HCT116 (cell line): ENCODE measurements at regions not wholly inside any gene's neighbourhood (a gene's known extent, or its start where the extent isn't known, plus 50 kb on each side); places are given as distances from the start of the nearest gene placed in this dataset.

ENCODE experiments used
- ATAC-seq: fragments of 200-7000 bp; cut with Tn5 transposase; 2 replicates; pipeline ENCODE4 v1.9.1; 2020; ENCODE audit warnings: mild to moderate bottlenecking, moderate library complexity
- BruUV-seq: library from RNA; stranded (reverse); fragments of 400-500 nt; replicated peaks from 2 replicates; lab custom pipeline; 2021; lab: Mats Ljungman, UMichigan
- CTCF ChIA-PET: fragments of 300-600 bp; sonication (Branson Sonifier 250); formaldehyde crosslinking; loops from one replicate; lab custom pipeline; 2021; ENCODE audit warnings: antibody characterized with exemption; lab: Charles Lee
- POLR2A ChIA-PET: fragments of 300-600, 350-600 bp; sonication (Branson Sonifier 250); formaldehyde crosslinking; loops from one replicate; lab custom pipeline; 2021; ENCODE audit warnings: antibody characterized with exemption; lab: Charles Lee
- RAD21 ChIA-PET, 2 experiments: fragments of 300-600 bp; sonication (Branson Sonifier 250); formaldehyde crosslinking; loops; one replicate each; lab custom pipeline; 2023; ENCODE audit warnings: low total read pairs in 2 of 2; ENCODE audit not compliant: uncharacterized antibody in 2 of 2, unreplicated experiment in 2 of 2, low non-redundant PET in 1 of 2; lab: Charles Lee
- DNase-seq: peaks from one replicate; pipeline ENCODE4 v3.0.0-alpha.2; 2010; ENCODE audit warnings: low read depth, low spot score
- H2AFZ ChIP-seq: fragments of 200-600 bp; shearing (Covaris generic), sonication (generic); 2 replicates; pipeline ENCODE4 v1.6.1; 2017; ENCODE audit warnings: low read depth, mixed run types, mixed read lengths, antibody characterized with exemption, low read length; ENCODE audit not compliant: poor library complexity, severe bottlenecking
- H3K27ac ChIP-seq: 2 replicates; pipeline ENCODE4 v1.5.1; 2012; ENCODE audit warnings: low read depth, low read length
- H3K27me3 ChIP-seq: fragments of 200-600 bp; sonication (generic); 2 replicates; pipeline ENCODE4 v1.6.1; 2016; ENCODE audit warnings: mixed run types, low read length, mixed read lengths; ENCODE audit not compliant: insufficient read depth
- H3K36me3 ChIP-seq, 2 experiments: fragments of 200-500 bp in 1 of 2; fragments of 200-600 bp in 1 of 2; sonication (Bioruptor generic) in 1 of 2; sonication (generic) in 1 of 2; 2 replicates each; pipeline versions ENCODE4 v1.5.1 to v1.6.1; 2014 to 2016; ENCODE audit warnings: low read length in 2 of 2, inconsistent platforms in 1 of 2, mixed read lengths in 1 of 2, mixed run types in 1 of 2; ENCODE audit not compliant: insufficient read depth in 2 of 2, control insufficient read depth in 1 of 2
- H3K4me1 ChIP-seq, 2 experiments: fragments of 200-600 bp in 1 of 2; sonication (generic) in 1 of 2; 2 replicates each; pipeline versions ENCODE4 v1.5.1 to v1.6.1; 2012 to 2017; ENCODE audit warnings: low read length in 2 of 2, inconsistent platforms in 1 of 2, mild to moderate bottlenecking in 1 of 2, mixed read lengths in 1 of 2, mixed run types in 1 of 2, moderate library complexity in 1 of 2; ENCODE audit not compliant: insufficient read depth in 2 of 2, control insufficient read depth in 1 of 2
- H3K4me2 ChIP-seq: fragments of 200-600 bp; sonication (generic); 2 replicates; pipeline ENCODE4 v1.6.1; 2017; ENCODE audit warnings: mixed run types, low read length, mixed read lengths
- H3K4me3 ChIP-seq, 2 experiments: fragments of 200-600 bp in 1 of 2; sonication (generic) in 1 of 2; replicated peaks in 1 of 2; 2 replicates each; pipeline ENCODE4 v1.5.1; 2011 to 2016; ENCODE audit warnings: low read length in 2 of 2, control low read depth in 1 of 2, low read depth in 1 of 2, mild to moderate bottlenecking in 1 of 2, mixed read lengths in 1 of 2, mixed run types in 1 of 2
- H3K79me2 ChIP-seq: fragments of 200-600 bp; sonication (generic); 2 replicates; pipeline ENCODE4 v1.6.1; 2017; ENCODE audit warnings: mild to moderate bottlenecking, mixed run types, low read length, moderate library complexity, mixed read lengths; ENCODE audit not compliant: insufficient read depth
- H3K9ac ChIP-seq: fragments of 200-600 bp; sonication (generic); 2 replicates; pipeline ENCODE4 v1.6.1; 2016; ENCODE audit warnings: low read length, mixed read lengths
- H3K9me2 ChIP-seq: fragments of 200-600 bp; sonication (generic), shearing (Covaris generic); 2 replicates; pipeline ENCODE4 v1.6.1; 2017; ENCODE audit warnings: mixed run types, mild to moderate bottlenecking, moderate library complexity; ENCODE audit not compliant: insufficient read depth
- H3K9me3 ChIP-seq, 2 experiments: fragments of 200-500 bp in 1 of 2; fragments of 200-600 bp in 1 of 2; sonication (Bioruptor generic) in 1 of 2; sonication (generic) in 1 of 2; 2 replicates each; pipeline ENCODE4 v1.6.1; 2014 to 2017; ENCODE audit warnings: low read length in 2 of 2, mixed read lengths in 2 of 2, inconsistent platforms in 1 of 2, low read depth in 1 of 2, mild to moderate bottlenecking in 1 of 2, mixed run types in 1 of 2, moderate library complexity in 1 of 2; ENCODE audit not compliant: control insufficient read depth in 1 of 2, insufficient read depth in 1 of 2
- H4K20me1 ChIP-seq: fragments of 200-600 bp; sonication (generic), shearing (Covaris generic); 2 replicates; pipeline ENCODE4 v1.6.1; 2017; ENCODE audit warnings: mixed run types, mild to moderate bottlenecking, moderate library complexity; ENCODE audit not compliant: insufficient read depth
- ATF3 ChIP-seq: IDR thresholded peaks from 2 replicates; pipeline ENCODE4 v1.6.1; 2012
- CEBPB ChIP-seq: IDR thresholded peaks from 2 replicates; pipeline ENCODE4 v1.6.1; 2012; ENCODE audit warnings: low read depth
- CTCF ChIP-seq, 3 experiments: fragments of 200-600 bp in 1 of 3; sonication (generic) in 1 of 3; IDR thresholded peaks in 2 of 3; conservative IDR thresholded peaks in 1 of 3; 2 replicates each; pipeline ENCODE4 v1.5.1; 2012 to 2017; ENCODE audit warnings: low read depth in 2 of 3, low read length in 2 of 3, antibody characterized with exemption in 1 of 3, borderline replicate concordance in 1 of 3, control low read depth in 1 of 3, mild to moderate bottlenecking in 1 of 3, mixed read lengths in 1 of 3, mixed run types in 1 of 3, moderate library complexity in 1 of 3; ENCODE audit not compliant: insufficient read depth in 1 of 3
- EGR1 ChIP-seq: IDR thresholded peaks from 2 replicates; pipeline ENCODE4 v1.6.1; 2012; ENCODE audit warnings: low read depth
- ELF1 ChIP-seq: IDR thresholded peaks from 2 replicates; pipeline ENCODE4 v1.6.1; 2012; ENCODE audit warnings: low read depth, borderline replicate concordance
- EZH2 ChIP-seq: fragments of 200-600 bp; sonication (generic); IDR thresholded peaks from 2 replicates; pipeline ENCODE4 v1.6.1; 2017; ENCODE audit warnings: antibody characterized with exemption, mixed run types
- EZH2phosphoT487 ChIP-seq: fragments of 200-600 bp; IDR thresholded peaks from 2 replicates; pipeline ENCODE4 v1.6.1; 2018; ENCODE audit warnings: antibody characterized with exemption, borderline replicate concordance
- FOSL1 ChIP-seq: IDR thresholded peaks from 2 replicates; pipeline ENCODE4 v1.6.1; 2012; ENCODE audit warnings: low read depth
- JUND ChIP-seq: IDR thresholded peaks from 2 replicates; pipeline ENCODE4 v1.6.1; 2012
- MAX ChIP-seq: IDR thresholded peaks from 2 replicates; pipeline ENCODE4 v1.6.1; 2012
- POLR2AphosphoS5 ChIP-seq: IDR thresholded peaks from 2 replicates; pipeline ENCODE4 v1.6.1; 2011; ENCODE audit warnings: mild to moderate bottlenecking, low read depth, low read length, moderate library complexity
- RAD21 ChIP-seq: IDR thresholded peaks from 2 replicates; pipeline ENCODE4 v1.6.1; 2012; ENCODE audit warnings: low read depth, mild to moderate bottlenecking
- REST ChIP-seq: IDR thresholded peaks from 2 replicates; pipeline ENCODE4 v1.6.1; 2012; ENCODE audit warnings: low read depth
- SIN3A ChIP-seq: IDR thresholded peaks from 2 replicates; pipeline ENCODE4 v1.6.1; 2012; ENCODE audit warnings: low read depth
- TCF7L2 ChIP-seq: IDR thresholded peaks from 2 replicates; pipeline ENCODE4 v1.7.0; 2011; ENCODE audit warnings: borderline replicate concordance, inconsistent platforms; ENCODE audit not compliant: insufficient read depth, insufficient read length; ENCODE audit errors: extremely low read depth
- YY1 ChIP-seq: IDR thresholded peaks from 2 replicates; pipeline ENCODE4 v1.6.1; 2011; ENCODE audit warnings: low read length, low read depth, moderate library complexity, mild to moderate bottlenecking; ENCODE audit not compliant: insufficient replicate concordance; ENCODE audit errors: extremely low read depth
- ZFX ChIP-seq: fragments of 450-650 bp; IDR thresholded peaks from 2 replicates; pipeline ENCODE4 v1.6.1; 2017
- ZNF274 ChIP-seq: fragments of 200-500 bp; sonication (Bioruptor generic); IDR thresholded peaks from 2 replicates; pipeline ENCODE4 v1.6.1; 2014; ENCODE audit warnings: mild to moderate bottlenecking, low read depth, low read length, inconsistent platforms
- intact Hi-C: fragments of 100-400 bp; cut with micrococcal nuclease; formaldehyde crosslinking; loops from 2 replicates; pipeline ENCODE4 v1.10.0; 2022

- TF ChIP-seq ELF1 (no peak), EGR1 (no peak), MAX (no peak), ZFX (no peak), EZH2 (no peak), YY1 (no peak), RAD21 (no peak), CTCF (IDR thresholded peaks at IDR 0.05 in 2 of 3, conservative IDR thresholded peaks at IDR 0.05 in 1 of 3; ENCODE audit: borderline replicate concordance in 1 of 3, insufficient read depth in 1 of 3, low read depth in 2 of 3, low read length in 2 of 3) (no peak), POLR2AphosphoS5 (no peak), CEBPB (no peak), SIN3A (no peak), EZH2phosphoT487 (no peak), JUND (no peak), FOSL1 (no peak), REST (no peak), ATF3 (no peak), TCF7L2 (no peak), ZNF274 (no peak)
- TF ChIP-seq, all 23 proteins: peak for 0
- Histone ChIP-seq H3K9ac (no peak overlapping the region), H3K4me2 (no peak overlapping the region), H3K4me1 (no peaks in the 10 kb centered on the region), H2AFZ (no peak overlapping the region), H3K79me2 (no peaks in the 10 kb centered on the region), H3K27me3 (no peaks in the 10 kb centered on the region), H3K9me3 (no peaks in the 10 kb centered on the region), H3K36me3 (no peaks in the 10 kb centered on the region), H3K4me3 (no peak overlapping the region), H3K9me2 (peaks cover 3% of the 10 kb centered on the region; the same call in 1 of the 2 replicates), H3K27ac (no peak overlapping the region), H4K20me1 (no peaks in the 10 kb centered on the region)
- intact Hi-C loops: no loop called here
- RAD21 ChIA-PET: no interaction called here
- CTCF ChIA-PET: no interaction called here
- POLR2A ChIA-PET: no interaction called here
- DNase-seq: no peak
- BruUV-seq: no TSS peak
- no peak for ATAC-seq
Measured at GRCh38 chr6:122118945-122119506, 280.4 kb upstream of the HSF2 start.
